HG03432 (cell line): ENCODE measurements at regions not wholly inside any gene's neighbourhood (a gene's known extent, or its start where the extent isn't known, plus 50 kb on each side); places are given as distances from the start of the nearest gene placed in this dataset.

Source experiments
- ATAC-seq: cut with Tn5 transposase; IDR thresholded peaks from one replicate; pipeline ENCODE4 v1.9.1; 2021; ENCODE audit warnings: mild to moderate bottlenecking, moderate library complexity; ENCODE audit not compliant: unreplicated experiment

DNA sequence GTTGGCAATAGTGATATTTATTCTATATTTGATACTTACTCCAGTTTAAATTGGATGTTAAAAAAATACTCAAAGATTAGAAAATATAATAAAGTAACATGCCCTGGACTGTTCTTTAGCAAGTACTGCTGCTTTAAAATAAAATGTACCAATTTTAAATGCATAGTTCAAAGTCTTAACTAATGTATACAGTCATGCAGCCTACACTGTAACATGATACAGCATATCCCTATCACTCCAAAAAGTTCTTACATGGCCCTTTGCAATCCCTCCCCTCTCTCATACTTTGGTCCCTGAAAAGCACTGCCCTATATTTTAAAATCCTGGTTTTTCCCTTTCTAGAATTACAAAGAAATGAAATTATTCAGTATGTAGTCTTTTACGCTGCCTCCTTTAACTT lies 726.6 kb downstream of the LTN1 start:
- no peak for ATAC-seq

DNA sequence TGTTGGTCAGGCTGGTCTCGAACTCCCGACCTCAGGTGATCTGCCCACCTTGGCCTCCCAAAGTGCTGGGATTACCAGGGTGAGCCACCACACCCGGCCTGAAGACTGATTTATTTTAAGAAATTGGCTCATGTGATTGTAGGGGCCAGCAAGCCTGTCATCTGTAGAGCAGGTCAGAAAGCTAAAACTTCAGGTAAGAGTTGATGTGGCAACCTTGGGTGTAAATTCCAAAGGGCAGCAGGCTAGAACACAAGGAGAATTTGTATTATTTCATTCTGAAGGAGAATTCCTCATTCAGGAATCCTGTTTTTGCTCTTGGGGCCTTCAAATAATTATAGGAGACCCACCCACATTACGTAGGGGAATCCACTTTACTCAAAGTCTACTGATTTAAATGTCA lies 728.7 kb downstream of the LTN1 start:
- no peak for ATAC-seq

DNA sequence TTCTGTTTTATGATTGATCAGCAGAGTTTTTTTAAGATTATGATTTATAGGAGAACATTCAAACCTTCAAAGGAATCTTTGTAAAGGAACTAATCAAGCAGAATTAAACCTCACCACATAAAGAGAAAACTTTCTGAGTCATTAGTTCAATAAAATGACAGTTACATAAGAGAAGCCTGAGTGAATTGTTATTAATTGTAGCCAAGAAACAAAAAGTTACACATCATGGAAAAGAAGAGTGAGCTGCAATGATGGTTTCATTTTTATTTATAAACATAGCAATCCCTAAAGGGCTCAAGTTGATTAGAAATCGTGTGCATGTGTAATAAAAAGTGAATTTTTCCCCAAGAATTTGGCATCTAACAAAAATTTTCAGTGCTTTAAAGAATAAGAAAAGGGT lies 731.4 kb downstream of the LTN1 start:
- ATAC-seq: no peak

DNA sequence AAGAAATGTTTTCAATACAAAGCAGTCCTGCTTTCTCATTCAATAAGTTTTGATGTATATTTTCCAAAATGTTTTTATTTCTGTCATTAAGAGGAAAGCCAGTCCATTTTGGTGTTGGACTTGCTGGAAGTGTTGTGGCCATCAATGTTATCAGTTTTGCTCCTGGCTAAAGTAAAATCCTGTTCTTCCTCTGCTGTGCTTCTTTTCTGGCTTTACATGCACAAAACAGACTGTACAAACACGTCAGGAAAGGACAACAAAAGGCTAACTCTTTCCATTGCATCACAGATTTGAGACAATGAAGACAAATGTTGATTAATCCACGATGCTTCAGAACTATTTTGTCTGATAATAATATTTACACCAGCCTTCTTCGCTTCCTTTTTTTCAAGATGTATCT lies 735.4 kb downstream of the LTN1 start:
- ATAC-seq: no peak

DNA sequence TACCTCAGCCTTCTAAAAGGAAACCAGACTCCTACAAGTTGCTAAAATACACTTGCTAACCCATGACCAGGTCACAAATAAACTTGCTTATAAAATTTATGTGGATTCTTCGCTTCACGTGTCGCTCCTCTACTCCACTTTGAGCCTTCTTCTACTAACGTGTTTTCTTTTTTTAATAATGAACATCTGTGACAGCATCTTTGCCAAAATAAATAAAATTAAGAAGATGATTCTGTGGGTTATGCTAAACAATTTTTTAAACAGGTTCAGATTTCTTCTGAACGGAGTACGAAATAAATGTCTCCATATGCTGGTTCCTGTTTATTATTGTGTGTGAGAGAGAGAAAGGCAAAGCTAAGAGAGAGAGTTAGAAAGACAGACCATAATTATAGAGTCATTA lies 735.8 kb downstream of the LTN1 start:
- no peak for ATAC-seq

DNA sequence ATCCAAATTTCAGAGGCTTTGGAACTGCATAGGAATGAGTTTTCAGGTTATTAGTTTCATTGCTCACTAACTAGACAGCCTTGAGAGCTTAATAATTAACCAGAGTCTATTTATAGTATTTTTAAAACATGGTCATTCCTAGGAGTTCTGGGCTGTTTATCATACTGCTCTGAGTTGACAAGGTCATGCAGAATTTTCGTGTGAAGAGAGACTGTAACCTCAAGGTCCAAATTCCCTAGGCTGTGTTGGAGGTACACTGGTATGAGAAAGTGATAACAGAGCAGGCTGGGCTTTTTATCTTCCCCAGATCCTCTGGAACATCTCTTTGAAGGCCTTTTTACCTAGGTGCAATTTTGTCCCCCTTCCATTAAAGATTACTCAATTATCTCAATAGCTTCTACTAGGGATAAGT lies 736.3 kb downstream of the LTN1 start:
- ATAC-seq: no peak

DNA sequence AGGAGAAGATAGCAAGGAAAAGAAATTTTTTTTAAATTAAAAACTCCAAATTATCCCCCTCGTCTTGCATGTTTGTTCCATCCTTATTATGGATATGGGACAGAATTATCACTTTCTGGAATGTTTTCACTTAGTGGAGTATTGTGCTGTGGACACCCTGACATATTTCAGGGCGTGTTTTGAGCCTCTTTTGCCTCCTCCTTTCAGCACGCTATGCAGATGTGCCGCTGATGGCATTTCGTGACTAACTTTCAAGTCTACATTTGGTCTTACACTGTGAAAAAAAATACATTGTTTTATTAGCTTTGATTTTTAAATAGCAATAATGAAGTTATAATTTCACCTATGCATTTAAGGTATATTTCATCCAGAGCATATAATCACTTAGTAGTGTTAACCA lies 738.7 kb downstream of the LTN1 start:
- ATAC-seq: no peak

DNA sequence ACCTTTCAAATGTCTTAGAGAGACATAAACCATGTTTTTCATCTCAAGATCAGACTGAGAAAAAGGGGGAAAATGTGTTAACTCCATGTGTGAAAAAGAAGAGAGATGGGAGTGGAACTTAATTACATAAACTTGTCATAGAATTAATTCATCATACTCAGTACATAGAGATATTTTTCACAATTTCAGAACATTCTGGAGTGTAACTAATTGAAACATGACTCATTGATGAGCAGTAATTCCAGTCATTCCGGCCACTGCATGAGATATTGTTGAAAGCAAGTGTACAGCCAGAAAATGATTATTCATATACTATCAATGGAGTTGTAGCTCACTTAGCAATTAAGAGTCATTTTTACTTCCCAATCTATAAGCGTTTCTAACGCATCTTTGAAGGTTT lies 739.3 kb downstream of the LTN1 start:
- ATAC-seq: no peak

DNA sequence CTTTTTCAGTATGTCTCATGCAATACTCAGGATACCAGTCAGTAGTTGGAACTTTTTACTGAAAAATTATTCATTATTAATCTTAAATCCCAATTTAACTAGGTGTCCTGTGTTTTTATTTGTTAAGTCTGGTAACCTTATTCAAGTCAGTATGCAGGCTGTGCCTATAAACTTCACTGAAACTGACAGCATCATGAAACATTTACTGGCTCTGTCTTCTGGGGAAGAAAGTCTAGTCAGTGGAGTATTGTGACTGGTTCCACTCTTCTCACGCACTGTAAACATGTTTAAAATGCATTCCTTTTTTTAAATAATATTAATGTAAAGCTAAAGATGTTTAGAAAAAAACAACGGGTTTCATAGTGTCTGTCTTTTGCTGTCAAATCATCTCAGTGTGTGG lies 739.7 kb downstream of the LTN1 start:
- no peak for ATAC-seq

DNA sequence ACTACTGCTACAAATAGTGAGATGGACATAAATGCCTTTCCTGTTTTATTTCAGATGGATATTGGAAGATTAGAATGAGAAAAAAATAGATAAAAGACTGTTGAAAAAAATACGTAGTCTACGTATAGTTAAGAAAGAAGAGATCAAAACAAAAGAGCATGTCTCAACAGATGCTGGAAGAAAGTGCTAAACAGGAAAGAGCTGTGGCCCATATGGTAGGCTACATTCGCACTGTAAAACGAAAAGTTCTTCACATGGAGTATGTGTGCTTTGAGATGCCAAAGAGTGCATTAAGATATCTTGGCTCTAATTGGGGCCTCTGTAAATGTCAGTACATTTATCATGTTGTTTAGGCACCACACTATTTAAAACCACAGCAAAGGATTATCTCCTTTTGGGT lies 741.7 kb downstream of the LTN1 start:
- ATAC-seq: no peak

DNA sequence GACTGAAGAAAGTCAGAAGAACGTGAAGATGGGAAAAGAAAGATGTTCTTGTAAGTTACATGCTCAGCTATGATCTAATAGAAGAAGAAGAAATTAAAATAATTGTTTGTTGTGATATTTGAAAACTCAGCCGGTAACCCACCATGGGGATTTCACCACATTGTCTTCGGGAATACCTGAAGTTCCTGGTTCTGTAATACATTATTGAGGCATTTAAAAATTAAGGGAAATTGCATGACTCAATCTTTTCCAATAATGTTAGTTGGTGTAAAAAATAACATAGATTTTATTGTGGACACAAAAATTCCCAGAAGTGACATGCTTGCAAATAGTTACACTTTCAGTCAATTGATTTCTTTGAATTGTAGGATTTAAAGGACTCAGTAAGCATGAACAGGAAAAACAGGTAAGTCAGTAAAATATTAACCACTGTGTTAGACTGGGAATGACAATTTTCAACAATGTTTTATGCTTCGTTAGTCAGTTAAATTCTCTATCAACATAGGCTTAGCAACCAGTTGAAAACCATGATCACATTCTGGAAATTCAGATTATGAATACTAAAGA lies 745.1 kb downstream of the LTN1 start:
- no peak for ATAC-seq

DNA sequence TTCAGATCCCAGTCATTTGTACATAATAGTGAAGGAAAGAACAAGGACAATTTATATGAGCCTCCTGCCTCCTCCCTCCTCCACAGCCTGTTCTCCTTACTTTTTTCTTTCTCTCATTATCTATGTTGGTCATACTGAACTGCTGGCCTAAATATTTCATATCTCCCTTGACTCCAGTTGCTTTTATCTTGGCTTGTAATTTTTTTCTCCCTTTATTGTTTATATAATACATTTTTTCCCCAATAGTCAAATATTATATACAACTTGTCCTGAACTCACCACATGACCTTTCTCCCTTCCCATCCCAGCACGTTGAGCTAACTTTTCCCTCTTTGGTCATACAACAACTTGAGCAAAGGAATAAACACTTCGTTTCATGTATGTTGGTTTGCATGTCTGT lies 752.1 kb downstream of the LTN1 start:
- ATAC-seq: no peak

DNA sequence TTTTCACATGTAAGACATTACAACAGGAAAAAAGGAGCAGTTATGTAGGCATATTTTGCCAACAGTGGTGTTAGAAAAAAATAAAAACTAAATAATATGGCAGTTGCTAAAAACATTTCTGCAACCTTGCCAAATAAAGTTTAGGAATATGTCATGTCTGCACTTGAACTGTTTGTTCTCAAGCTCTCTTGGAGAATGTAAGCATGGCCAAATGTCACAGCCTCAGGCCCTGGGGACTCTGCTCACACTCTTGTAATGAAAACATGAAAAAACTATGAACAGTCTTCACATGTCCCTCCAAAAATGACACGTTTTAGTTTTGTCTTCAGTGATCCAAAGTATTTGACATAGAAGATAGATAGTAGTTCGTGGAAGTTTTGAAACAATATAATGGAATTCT lies 753.3 kb downstream of the LTN1 start:
- no peak for ATAC-seq

DNA sequence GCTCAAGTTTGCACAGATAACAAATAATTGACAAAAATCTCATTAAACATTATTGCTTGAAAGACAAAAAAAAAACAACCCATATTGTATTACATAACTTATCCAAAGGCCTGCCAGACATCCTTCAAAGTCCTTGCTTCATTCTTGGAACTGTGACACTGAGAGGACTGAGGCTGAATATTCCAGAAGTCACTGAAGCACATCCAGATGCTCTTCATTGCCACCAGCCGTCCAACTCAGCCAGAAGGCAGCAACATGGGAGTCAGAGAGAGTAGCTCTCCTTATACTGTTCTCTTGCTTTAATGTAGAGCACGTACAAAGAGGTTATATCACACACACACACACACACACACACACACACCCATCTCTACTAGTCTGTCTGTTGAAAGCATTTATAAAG lies 755.0 kb downstream of the LTN1 start:
- ATAC-seq: no peak

DNA sequence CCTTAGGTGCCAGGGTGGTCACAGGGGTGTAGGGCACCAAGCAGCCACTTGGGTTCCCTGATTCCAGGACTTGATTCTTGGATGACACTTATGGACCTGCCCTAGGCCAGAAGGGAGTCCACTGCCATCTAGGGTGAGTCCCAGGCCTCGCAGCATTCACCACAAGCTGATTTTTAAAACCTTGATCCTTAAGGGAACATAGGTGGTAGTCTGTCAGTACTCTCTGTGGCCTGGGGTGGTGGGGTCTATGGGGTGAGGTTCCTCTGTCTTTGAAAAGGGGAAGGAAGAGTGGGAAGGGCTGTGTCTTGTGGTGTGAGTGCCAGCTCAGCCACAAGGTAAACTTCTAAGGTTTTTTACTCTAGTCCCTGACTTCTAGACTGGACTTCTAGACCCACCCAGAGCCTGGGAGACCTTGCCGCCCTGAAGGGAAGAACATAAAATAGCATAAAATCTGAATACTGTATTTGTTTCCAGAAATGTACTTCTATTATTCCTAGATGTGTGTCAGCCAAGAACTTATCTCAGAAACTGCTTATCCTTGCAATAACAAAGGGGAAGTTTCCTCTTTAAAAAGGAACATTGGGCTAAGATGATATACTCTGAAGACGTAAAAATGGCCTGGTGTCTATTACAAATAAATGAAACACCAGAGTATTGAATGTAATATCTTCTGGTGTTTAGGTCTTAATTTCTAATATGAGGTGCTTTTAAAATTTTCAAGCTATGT lies 757.3 kb downstream of the LTN1 start:
- no peak for ATAC-seq

DNA sequence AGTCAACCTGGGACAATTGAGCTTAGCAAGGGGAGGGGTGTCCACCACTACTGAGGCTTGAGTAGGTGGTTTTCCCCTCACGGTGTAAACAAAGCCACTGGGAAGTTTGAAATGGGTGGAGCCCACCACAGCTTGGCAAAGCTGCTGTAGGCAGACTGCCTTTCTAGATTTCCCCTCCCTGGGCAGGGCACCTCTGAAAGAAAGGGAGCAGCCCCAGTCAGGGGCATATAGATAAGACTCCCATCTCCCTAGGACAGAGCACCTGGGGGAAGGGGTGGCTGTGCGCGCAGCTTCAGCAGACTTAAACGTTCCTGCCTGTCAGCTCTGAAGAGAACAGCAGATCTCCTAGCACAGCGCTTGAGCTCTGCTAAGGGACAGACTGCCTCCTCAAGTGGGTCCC lies 758.4 kb downstream of the LTN1 start:
- ATAC-seq: no peak

DNA sequence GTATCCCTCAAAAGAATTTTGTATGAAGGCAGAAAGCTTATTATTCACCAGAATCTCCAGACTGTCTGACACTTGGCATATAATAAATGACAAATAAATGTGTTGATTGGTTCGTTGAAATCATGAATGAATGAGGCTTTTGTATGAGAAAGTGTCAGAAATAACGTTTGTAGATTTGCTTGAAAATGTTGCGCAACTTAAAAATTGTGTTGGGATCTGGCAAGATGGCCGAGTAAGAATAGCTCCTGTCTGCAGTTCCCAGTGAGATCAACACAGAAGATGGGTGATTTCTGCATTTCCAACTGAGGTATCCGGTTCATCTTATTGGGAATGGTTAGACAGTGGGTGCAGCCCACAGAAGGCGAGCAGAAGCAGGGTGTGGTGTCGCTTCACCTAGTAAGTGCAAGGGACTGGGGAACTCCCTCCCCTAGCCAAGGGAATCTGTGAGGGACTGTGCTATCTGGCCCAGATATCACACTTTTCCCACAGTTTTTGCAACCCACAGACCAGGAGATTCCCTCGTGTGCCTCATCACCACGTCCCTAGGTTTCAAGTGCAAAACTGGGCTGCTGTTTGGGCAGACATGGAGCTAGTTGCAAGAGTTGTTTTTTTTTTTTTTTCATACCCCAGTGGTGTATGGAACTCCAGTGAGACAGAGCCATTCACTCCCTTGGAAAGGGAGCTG lies 759.0 kb downstream of the LTN1 start:
- ATAC-seq: no peak

DNA sequence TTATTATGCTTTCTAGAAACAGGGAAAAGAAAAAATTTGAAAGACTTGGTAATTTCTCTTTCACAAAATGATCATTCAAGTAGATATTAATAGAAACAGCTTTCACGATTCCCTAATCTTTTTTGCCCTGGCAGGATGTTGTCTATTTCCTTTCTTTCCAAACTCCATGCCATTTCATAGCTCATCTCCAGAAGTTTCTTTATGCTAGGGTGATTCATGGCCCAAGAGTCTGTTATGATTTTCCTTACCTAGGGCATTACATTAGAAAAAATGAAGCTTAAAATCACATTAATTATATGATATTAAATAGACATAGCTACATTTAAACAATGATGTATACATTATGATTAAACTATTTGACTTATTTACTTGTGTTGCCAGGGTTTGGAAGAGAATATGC lies 762.1 kb downstream of the LTN1 start:
- ATAC-seq: no peak

DNA sequence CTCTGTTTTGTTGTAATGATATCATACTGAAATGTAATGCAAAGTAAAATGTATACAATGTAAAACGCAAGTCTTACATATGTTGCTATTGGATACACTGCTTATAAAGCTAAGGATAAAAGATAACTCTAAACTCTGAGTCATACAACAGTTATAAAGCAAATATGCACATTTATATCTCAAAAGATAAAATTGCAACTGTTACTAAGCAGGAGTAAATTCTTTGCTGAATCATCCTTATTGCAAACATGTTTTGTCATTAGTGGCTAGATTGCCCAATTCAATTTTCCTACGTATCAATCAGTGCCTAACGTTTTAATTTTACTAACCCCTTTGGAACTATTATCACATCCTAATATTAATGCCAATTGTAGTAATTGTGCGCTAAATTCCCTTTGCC lies 762.9 kb downstream of the LTN1 start:
- no peak for ATAC-seq

DNA sequence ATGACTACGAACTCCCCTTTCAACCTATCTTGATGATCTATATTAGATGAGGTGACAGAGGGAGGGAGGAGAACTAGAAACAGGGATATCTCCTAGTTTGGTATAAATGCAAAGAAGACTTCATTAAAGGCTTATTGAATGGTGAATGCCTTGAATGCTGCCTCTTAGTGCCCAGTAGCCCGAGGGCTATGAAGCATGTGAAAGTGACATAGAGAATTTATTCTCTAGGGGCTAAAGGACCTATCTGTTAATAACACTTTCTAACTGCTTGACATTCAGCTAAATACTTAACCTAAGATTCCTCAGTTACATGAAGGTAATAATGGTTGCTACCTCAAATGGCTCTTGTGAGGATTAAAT lies 764.1 kb downstream of the LTN1 start:
- no peak for ATAC-seq

DNA sequence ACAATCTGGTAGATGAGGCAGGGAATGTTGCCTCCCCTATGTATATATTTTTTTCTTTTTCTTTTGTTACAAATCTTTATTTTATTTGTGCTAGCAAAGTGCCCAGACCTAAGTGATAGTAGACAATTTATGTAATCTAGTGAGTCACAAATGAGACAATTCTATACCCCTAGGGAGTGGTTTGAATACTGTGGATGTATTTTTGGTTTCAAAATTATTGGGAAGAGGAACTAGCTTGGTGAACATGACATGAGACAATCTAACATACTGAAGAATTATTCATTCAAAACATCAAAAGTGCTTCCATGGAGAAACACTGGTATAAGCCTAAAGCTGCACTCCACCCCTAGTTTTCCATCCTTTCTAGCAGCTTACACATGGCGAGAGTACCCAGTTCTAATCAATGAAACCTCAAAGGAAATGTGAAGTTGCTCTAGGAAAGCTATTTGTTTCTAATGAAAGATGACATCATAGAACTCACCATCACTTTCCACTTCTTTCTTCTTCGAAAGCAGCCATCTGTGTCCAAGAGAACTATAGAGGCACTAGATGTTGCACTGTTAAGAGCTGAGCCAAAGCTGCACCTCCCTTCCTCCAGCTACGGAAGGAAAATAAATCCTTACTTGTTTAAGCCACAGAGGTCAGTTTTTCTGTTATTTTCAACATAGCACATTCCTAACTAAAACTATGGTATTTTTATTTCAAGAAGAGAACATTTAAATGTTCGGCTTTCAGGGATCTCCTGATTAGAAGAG lies 764.6 kb downstream of the LTN1 start:
- no peak for ATAC-seq

DNA sequence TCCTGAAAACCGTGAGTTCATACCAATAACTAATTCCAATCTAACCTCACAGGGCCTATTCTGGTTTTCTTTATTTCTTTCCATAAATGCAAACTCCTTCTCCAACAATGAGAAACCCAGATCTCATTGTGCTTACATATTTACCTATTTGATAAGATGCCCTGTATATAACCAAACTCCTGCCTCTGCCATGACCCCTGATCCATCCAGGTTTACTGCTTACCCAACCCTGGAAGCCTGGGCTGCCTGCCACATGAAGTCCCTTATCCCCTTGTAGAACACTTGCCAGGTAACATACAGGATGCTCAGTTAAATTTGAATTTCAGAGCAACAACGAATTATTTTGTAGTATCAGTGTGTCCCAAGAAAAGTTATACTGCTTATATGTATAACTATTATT lies 766.1 kb downstream of the LTN1 start:
- ATAC-seq: no peak
